HG03378 (cell line): ENCODE measurements at regions not wholly inside any gene's neighbourhood (a gene's known extent, or its start where the extent isn't known, plus 50 kb on each side); places are given as distances from the start of the nearest gene placed in this dataset.

Source experiments
- ATAC-seq: cut with Tn5 transposase; IDR thresholded peaks from one replicate; pipeline ENCODE4 v1.9.1; 2021; ENCODE audit warnings: mild to moderate bottlenecking, moderate library complexity; ENCODE audit not compliant: unreplicated experiment

DNA sequence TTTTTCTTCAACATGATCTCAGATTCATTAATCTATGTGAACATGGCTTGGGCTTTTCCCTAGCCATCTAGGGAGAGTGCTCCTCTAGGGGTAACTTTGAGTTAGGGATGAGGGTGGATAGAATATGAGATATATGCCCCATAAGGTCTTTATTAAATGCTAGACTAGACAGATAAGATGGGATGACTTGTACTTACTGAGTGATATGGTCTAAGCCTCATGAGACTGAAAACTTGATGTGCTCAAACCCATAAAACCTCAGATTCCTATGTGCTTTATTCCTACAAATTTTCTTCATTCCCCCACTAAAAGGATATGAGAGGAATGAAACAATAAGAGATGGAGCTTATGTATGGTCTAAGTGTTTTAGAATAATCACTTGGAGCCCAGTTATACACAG, 386.6 kb downstream of the YTHDC2 start:
- ATAC-seq: no peak

GRCh38 chr5:113900816-113901215, 387.3 kb downstream of the YTHDC2 start:
- no peak for ATAC-seq

GRCh38 chr5:113901718-113902117, 388.2 kb downstream of the YTHDC2 start:
- no peak for ATAC-seq

- no peak for ATAC-seq
Observed at GRCh38 chr5:113902917-113903660, 389.6 kb downstream of the YTHDC2 start.

DNA sequence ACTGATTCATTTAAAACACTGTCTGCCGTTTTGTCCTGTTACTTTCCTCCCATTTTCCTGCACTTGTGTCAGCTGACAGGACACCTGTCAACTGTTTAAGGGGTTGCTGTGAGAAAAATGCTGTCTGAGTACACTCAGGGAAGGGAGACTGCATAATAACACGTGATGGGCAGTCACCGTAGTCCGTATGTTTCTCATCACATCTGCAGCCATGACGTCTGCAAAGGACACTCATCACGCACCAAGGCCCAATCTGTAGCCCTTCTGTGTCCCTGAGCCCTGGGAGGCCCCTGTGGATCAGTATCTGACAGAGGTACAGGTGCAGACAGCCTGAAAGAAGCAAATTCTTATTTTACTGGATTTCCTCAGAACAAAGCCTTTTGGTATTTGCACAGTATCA, 396.3 kb downstream of the YTHDC2 start:
- ATAC-seq: no peak

- no peak for ATAC-seq
Observed at GRCh38 chr5:113917997-113918396, 404.5 kb downstream of the YTHDC2 start.

- ATAC-seq: no peak
Observed at GRCh38 chr5:113922343-113922742, 408.8 kb downstream of the YTHDC2 start.

GRCh38 chr5:113935453-113935852, 422.0 kb downstream of the YTHDC2 start:
- no peak for ATAC-seq

- no peak for ATAC-seq
Observed at GRCh38 chr5:113937301-113937700, 423.8 kb downstream of the YTHDC2 start.

DNA sequence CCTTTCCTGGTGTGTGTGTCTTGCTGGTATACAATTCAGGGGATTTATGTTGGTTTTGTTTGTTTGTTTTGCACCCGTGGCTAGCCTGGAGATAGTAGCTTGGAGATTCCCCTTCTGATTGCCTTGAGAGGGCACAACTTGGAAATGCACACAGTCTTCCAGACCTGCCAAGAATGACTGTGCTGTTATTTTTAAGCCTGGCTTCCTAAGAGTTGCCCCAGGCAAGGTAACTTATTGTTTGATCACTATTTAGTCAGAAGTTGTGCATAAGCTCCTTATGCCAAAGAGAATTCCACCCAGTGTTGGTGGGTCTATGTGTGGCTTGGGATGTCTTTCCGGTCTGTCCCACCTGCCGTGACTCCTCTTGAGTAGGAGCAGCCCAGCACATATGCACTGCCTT, 421.9 kb upstream of the KCNN2 start:
- no peak for ATAC-seq

DNA sequence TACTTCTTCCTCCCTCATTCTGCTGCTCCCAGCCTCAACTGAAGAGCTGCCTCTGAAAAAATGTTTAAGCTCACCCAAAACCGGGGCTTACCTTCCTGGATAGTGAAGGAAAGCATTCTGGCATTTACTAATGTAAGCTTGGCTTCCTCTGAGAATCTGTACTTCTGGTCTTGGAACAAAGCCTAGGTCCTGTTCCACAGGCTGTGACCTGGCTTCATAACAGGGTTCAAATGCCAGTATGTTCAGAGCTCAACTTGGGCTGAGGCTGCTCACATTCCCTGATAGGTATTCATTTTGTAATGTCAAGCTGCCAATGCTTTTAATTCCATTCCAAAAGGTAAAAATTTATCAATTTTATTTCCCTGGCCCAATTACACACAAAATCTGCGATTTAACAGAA, 411.7 kb upstream of the KCNN2 start:
- ATAC-seq: no peak

- no peak for ATAC-seq
Observed at GRCh38 chr5:113965225-113965624, 396.6 kb upstream of the KCNN2 start.

DNA sequence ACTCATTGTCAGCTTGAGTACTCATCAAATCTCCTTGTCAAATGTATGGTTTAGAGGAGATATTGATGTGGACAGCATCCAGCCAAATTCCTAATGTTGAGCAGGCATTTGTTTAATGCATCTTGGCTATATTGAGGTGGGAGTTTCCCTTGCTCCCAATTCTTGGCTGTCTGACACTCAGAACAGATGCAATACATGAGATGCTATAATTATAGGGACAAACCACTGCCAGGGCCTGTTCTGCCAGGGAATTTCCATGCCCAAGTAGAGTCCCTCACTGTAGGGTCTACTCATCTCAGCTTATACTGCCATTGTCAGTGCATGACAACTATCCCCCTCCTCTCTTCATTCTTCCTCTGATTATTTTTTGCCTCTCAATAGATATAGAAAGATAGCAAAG, 392.0 kb upstream of the KCNN2 start:
- no peak for ATAC-seq

- ATAC-seq: no peak
Observed at GRCh38 chr5:113971454-113971853, 390.4 kb upstream of the KCNN2 start.

DNA sequence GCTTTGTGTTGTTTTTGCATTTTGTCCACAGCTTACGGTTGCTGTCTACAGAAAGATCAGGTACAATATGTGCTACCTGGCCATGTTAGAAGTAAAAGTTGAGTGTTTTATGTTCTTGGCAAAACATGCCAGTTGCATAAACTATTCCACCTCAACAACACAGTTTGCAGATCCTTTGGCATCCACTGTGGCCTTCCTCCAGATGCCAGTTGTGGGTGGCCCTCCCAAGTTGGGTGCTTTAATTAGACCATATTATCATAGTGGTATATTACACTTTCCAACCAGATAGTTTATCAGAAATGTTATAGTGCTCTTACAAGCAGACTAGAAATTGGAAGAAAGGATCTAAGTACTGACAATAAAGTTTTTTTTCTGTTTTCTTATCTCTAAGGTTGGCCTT, 386.9 kb upstream of the KCNN2 start:
- no peak for ATAC-seq

DNA sequence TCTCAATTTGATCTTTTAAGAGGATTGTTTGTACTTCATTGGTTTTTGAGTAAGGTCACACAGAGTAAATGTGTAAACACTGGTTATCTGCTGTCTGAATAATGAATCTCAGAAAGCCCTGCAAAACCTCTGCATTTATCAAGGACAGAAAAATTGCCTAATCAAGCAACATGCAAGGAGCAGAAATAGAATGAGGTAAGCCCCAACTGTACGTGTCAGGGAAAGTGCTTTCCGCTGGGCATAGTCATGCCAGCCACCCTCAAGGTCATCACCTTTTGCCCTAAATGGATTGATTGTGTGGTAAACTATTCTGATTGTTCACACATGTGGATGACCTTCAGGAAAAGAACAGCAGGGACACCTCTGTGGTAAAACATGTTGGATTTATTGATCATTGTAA, 376.9 kb upstream of the KCNN2 start:
- ATAC-seq: no peak

- ATAC-seq: no peak
Observed at GRCh38 chr5:113985505-113985904, 376.4 kb upstream of the KCNN2 start.

GRCh38 chr5:113989278-113989912, 372.5 kb upstream of the KCNN2 start:
- no peak for ATAC-seq

DNA sequence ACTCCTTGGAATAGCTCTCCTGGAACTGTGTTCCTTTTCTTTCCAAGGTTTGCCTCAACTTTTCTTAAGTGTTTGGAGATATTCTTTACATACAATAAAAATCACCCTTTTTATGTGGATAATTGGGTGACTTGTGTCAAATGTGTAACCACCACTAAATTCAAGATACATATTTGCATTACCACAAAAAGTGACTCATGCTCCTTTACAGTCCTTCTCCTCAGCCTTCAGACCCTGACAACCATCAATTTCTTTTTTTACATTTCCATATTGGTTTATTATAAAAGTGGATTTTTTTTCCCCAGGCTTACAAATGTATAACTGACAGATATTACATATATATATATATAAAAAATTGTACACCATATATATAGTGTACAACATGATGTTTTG, 372.0 kb upstream of the KCNN2 start:
- no peak for ATAC-seq

DNA sequence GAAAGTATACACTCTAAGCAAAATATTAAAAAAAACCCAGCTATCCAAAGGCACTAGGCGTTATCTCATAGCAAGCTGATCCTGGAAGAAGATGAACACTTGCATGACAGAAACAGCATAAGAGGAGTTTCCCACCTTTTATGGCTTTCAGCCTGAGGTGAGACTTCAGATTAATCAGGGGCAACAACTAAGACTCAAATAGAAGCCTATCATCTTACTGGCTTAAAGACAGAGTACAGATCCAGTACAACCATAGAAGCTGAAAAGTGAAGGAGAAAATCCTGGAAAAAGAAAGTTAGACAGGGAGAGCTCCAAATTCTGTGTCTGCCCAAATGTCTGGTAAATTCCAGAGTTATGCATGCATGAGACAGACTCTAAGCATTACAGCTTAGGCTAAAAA, 360.8 kb upstream of the KCNN2 start:
- ATAC-seq: no peak

DNA sequence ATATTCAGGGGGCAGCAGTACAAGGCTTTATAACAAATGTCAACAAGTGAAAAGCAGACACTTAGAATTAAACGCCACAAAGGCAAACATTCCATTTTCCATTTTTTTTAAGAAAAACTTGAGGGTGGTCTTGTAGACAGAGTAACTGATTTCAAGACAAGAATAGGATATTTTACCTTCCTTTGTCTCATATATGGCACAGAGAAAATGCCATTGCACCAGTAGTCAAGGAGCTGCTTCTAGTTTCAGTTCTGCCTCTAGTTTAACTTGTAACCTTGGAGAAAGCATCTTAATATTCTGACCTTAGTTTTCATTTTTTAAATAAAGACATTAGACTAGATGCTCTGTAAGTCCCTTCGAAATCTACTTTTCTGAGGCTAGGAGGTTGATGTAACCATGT, 355.3 kb upstream of the KCNN2 start:
- ATAC-seq: no peak

DNA sequence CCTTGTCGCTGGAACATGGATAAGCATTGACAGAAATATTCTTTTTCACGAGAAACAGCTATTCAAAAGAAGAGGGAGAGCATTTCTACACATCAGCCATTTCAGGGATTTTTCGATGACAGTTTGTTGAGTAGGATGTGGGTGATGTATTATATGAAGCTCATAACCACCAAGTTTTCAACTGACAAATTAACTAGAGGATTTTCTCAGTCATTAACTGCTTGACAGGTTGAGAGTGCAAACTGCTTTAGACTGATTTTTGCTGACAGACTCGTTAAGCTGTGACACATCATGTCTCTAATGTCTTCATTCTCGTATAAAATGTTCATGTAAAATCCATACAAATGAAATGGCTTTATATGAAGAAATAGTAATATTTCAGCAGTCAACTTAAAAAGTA, 354.2 kb upstream of the KCNN2 start:
- ATAC-seq: no peak

- no peak for ATAC-seq
Observed at GRCh38 chr5:114010362-114010761, 351.5 kb upstream of the KCNN2 start.
